Chondrocyte (in vitro differentiated cells): ENCODE measurements at regions not wholly inside any gene's neighbourhood (a gene's known extent, or its start where the extent isn't known, plus 50 kb on each side); places are given as distances from the start of the nearest gene placed in this dataset.

Experiments used
- DNase-seq: peaks from one replicate; pipeline ENCODE4 v3.0.0; 2021; ENCODE audit warnings: mixed read lengths, low spot score
- H3K27ac Mint-ChIP-seq: one replicate; pipeline ENCODE4 v1.8.0; 2021; ENCODE audit warnings: mild to moderate bottlenecking, moderate library complexity, mixed read lengths; ENCODE audit not compliant: unreplicated experiment
- H3K27me3 Mint-ChIP-seq: 2 replicates; pipeline ENCODE4 v1.8.0; 2021; ENCODE audit warnings: low read depth, mixed read lengths
- H3K36me3 Mint-ChIP-seq: 2 replicates; pipeline ENCODE4 v1.8.0; 2021; ENCODE audit warnings: low read depth, mixed read lengths
- H3K4me1 Mint-ChIP-seq: 2 replicates; pipeline ENCODE4 v1.8.0; 2021; ENCODE audit warnings: low read depth, mild to moderate bottlenecking, mixed read lengths
- H3K4me3 Mint-ChIP-seq: one replicate; pipeline ENCODE4 v1.8.0; 2021; ENCODE audit warnings: mild to moderate bottlenecking, moderate library complexity, mixed read lengths; ENCODE audit not compliant: unreplicated experiment
- H3K9me3 Mint-ChIP-seq: 2 replicates; pipeline ENCODE4 v1.8.0; 2021; ENCODE audit warnings: low read depth, mixed read lengths
- CTCF ChIP-seq: fragments of 200-600 bp; sonication (generic); IDR thresholded peaks from 2 replicates; pipeline ENCODE4 v1.5.0; 2021; ENCODE audit warnings: antibody characterized with exemption, mild to moderate bottlenecking, moderate library complexity

- DNase-seq: no peak
- Mint-ChIP-seq H3K9me3 (no peaks in the 10 kb centered on the region), H3K27me3 (no peaks in the 10 kb centered on the region), H3K27ac (no peak overlapping the region), H3K36me3 (no peaks in the 10 kb centered on the region), H3K4me3 (no peak overlapping the region), H3K4me1 (peaks cover 3% of the 10 kb centered on the region)
- TF ChIP-seq CTCF: no peak
Observed at GRCh38 chr2:221161186-221161585, 410.9 kb downstream of the EPHA4 start.

- Mint-ChIP-seq H3K4me3 (no peak overlapping the region), H3K9me3 (no peaks in the 10 kb centered on the region), H3K27me3 (no peaks in the 10 kb centered on the region), H3K36me3 (no peaks in the 10 kb centered on the region), H3K27ac (no peak overlapping the region), H3K4me1 (peaks cover 3% of the 10 kb centered on the region)
- TF ChIP-seq CTCF: no peak
- no peak for DNase-seq
Observed at GRCh38 chr2:221166292-221166691, 405.8 kb downstream of the EPHA4 start.

GRCh38 chr2:221167561-221167960 lies 404.5 kb downstream of the EPHA4 start:
- no peak overlapping the region for H3K27ac Mint-ChIP-seq
- no peak for DNase-seq
- peaks cover 3% of the 10 kb centered on the region for H3K4me1 Mint-ChIP-seq
- no peaks in the 10 kb centered on the region for H3K27me3 Mint-ChIP-seq
- H3K36me3 Mint-ChIP-seq: no peaks in the 10 kb centered on the region
- no peaks in the 10 kb centered on the region for H3K9me3 Mint-ChIP-seq
- H3K4me3 Mint-ChIP-seq: no peak overlapping the region
- TF ChIP-seq CTCF: no peak

- TF ChIP-seq CTCF: no peak
- Mint-ChIP-seq H3K27ac (no peak overlapping the region), H3K9me3 (no peaks in the 10 kb centered on the region), H3K4me1 (peaks cover 3% of the 10 kb centered on the region), H3K36me3 (no peaks in the 10 kb centered on the region), H3K27me3 (no peaks in the 10 kb centered on the region), H3K4me3 (no peak overlapping the region)
- DNase-seq: no peak
Observed at GRCh38 chr2:221169724-221170123, 402.4 kb downstream of the EPHA4 start.

- H3K4me3 Mint-ChIP-seq: no peak overlapping the region
- H3K27me3 Mint-ChIP-seq: no peaks in the 10 kb centered on the region
- H3K27ac Mint-ChIP-seq: no peak overlapping the region
- no peaks in the 10 kb centered on the region for H3K36me3 Mint-ChIP-seq
- H3K4me1 Mint-ChIP-seq: no peaks in the 10 kb centered on the region
- DNase-seq: no peak
- H3K9me3 Mint-ChIP-seq: no peaks in the 10 kb centered on the region
- TF ChIP-seq CTCF: no peak
Observed at GRCh38 chr2:221170548-221170947, 401.6 kb downstream of the EPHA4 start.
